ENCODE measurements at regions not wholly inside any gene's neighbourhood (a gene's known extent, or its start where the extent isn't known, plus 50 kb on each side); places are given as distances from the start of the nearest gene placed in this dataset.

DNA sequence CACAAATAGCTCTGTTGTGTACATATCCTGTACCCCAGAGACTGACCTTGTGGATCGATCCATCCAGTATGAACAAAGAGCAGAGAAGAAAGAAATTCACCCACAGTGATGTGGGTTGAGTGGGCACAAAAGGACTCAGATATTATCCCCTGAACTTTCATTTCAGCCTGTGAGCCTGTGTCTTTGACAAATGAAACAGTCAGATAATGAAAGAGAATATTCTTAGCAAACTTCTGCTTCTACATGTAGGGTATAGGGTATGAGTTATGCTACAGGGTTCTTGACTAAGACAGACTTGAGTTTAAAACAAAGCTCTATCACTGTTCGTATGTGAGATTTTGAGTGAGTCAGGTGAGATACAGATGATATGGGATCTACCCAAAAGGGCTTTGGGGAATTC lies 359.7 kb downstream of the MAFB start:
- no peak for DNase-seq
- no peaks in the 10 kb centered on the region for H3K36me3 ChIP-seq (replicated peaks)
- no peak overlapping the region for H3K4me3 ChIP-seq (ENCODE audit: low read depth, low read length)
- no peaks in the 10 kb centered on the region for H3K27me3 ChIP-seq (replicated peaks)
- TF ChIP-seq CTCF (IDR thresholded peaks at IDR 0.05; ENCODE audit: low read depth, low read length, missing control alignments): no peak
- no peak overlapping the region for H3K27ac ChIP-seq
- in situ Hi-C loops (cut with HindIII; ENCODE audit: low pct_ligation_motif_present, low sequenced_read_pairs): no loop called here

GRCh38 chr20:40326784-40327183 lies 362.3 kb downstream of the MAFB start:
- no peak for TF ChIP-seq CTCF (IDR thresholded peaks at IDR 0.05; ENCODE audit: low read depth, low read length, missing control alignments)
- in situ Hi-C loops (cut with HindIII; ENCODE audit: low pct_ligation_motif_present, low sequenced_read_pairs): no loop called here
- H3K27ac ChIP-seq: no peak overlapping the region
- H3K36me3 ChIP-seq (replicated peaks): no peaks in the 10 kb centered on the region
- DNase-seq: no peak
- no peaks in the 10 kb centered on the region for H3K27me3 ChIP-seq (replicated peaks)
- no peak overlapping the region for H3K4me3 ChIP-seq (ENCODE audit: low read depth, low read length)

DNA sequence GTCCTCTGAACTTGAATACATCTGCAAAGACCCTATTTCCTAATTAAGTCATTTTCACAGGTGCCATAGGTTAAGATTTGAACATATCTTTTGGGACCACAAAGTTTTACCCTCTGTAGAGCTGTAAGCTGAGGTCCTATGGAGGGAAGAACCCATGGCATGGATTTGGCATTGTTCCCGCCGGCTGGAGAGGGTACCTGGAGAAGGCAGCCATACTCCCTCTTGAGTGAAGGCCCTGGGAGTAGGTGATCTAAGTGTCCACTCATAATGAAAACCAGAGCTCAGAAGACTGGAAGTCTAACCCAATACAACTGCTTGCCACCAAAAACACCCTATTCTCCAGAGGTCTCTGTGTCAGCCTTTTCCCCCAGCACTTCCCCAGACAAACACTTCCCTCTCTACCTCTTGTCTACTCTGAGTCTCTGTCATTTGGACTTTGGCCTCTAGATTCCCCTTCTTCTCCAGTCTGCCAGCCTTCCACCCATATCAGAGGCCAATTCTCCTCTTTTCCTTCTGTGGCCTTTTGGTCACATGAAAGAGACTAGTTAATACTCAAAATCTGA lies 363.9 kb downstream of the MAFB start:
- Histone ChIP-seq H3K27ac (no peak overlapping the region), H3K4me3 (ENCODE audit: low read depth, low read length) (no peak overlapping the region), H3K27me3 (replicated peaks) (no peaks in the 10 kb centered on the region), H3K36me3 (replicated peaks) (no peaks in the 10 kb centered on the region)
- no peak for DNase-seq
- in situ Hi-C loops (cut with HindIII; ENCODE audit: low pct_ligation_motif_present, low sequenced_read_pairs): no loop called here
- no peak for TF ChIP-seq CTCF (IDR thresholded peaks at IDR 0.05; ENCODE audit: low read depth, low read length, missing control alignments)

GRCh38 chr20:40323361-40323794 lies 365.7 kb downstream of the MAFB start:
- Histone ChIP-seq H3K27ac (no peak overlapping the region), H3K27me3 (replicated peaks) (no peaks in the 10 kb centered on the region), H3K4me3 (ENCODE audit: low read depth, low read length) (no peak overlapping the region), H3K36me3 (replicated peaks) (no peaks in the 10 kb centered on the region)
- in situ Hi-C loops (cut with HindIII; ENCODE audit: low pct_ligation_motif_present, low sequenced_read_pairs): no loop called here
- DNase-seq: no peak
- no peak for TF ChIP-seq CTCF (IDR thresholded peaks at IDR 0.05; ENCODE audit: low read depth, low read length, missing control alignments)

DNA sequence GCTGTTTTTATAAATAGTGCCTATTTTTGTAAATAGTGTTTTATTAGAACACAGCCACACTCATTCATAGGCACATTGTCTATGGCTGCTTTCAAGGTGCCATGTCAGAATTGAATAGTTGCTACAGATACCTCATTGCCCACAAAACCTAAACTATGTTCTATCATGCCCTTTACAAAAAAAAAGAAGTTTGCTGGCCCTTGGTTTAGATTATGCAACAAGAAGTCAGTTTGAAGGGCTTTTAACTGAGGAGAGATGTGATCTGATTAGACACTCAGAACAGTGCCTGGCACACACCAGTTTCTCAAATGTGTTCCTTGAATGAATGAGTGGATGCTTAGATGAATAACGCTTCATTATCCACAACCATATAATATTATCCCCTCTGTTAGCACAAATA lies 366.1 kb downstream of the MAFB start:
- no peak for DNase-seq
- no peak for TF ChIP-seq CTCF (IDR thresholded peaks at IDR 0.05; ENCODE audit: low read depth, low read length, missing control alignments)
- H3K27ac ChIP-seq: no peak overlapping the region
- H3K4me3 ChIP-seq (ENCODE audit: low read depth, low read length): no peak overlapping the region
- no peaks in the 10 kb centered on the region for H3K36me3 ChIP-seq (replicated peaks)
- no peaks in the 10 kb centered on the region for H3K27me3 ChIP-seq (replicated peaks)
- in situ Hi-C loops (cut with HindIII; ENCODE audit: low pct_ligation_motif_present, low sequenced_read_pairs): no loop called here

DNA sequence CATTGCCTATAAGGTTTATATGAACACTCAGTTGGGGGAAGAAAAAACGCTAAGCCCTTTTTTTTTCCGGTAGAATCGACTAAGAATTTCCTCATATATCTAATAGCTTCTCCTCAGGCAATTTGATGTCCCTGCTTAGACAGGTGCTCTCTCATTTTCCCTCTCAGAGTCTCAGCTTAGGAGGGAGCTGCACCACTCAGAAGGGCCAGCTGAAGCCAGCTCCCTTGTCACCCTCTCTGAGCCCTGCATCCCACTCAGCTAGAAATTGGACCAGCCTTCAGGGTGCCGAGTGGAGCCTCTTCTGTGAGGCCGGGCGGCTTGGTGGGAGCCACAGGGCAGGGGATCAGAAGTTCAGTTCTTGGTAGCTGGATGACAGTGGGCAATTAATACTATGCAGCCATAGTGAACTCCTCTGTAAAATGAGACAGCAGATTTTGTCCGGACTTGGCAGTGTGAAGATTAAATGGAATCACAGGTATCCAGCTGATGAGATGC lies 368.5 kb downstream of the MAFB start:
- Histone ChIP-seq H3K27me3 (replicated peaks) (no peaks in the 10 kb centered on the region), H3K27ac (no peak overlapping the region), H3K36me3 (replicated peaks) (no peaks in the 10 kb centered on the region), H3K4me3 (ENCODE audit: low read depth, low read length) (no peak overlapping the region)
- in situ Hi-C loops (cut with HindIII; ENCODE audit: low pct_ligation_motif_present, low sequenced_read_pairs): no loop called here
- no peak for DNase-seq
- no peak for TF ChIP-seq CTCF (IDR thresholded peaks at IDR 0.05; ENCODE audit: low read depth, low read length, missing control alignments)
